KG1 (cell line): ENCODE measurements at regions not wholly inside any gene's neighbourhood (a gene's known extent, or its start where the extent isn't known, plus 50 kb on each side); places are given as distances from the start of the nearest gene placed in this dataset.

Experiments
- DNase-seq: peaks from one replicate; lab custom pipeline; 2025; lab: John Stamatoyannopoulos, UW

GRCh38 chr5:89129941-89130340 is 247.0 kb upstream of the MEF2C start:
- no peak for DNase-seq

- DNase-seq = no peak
Measured at GRCh38 chr5:89128906-89129625, 246.1 kb upstream of the MEF2C start.

GRCh38 chr5:89128092-89128491 is 245.1 kb upstream of the MEF2C start:
- DNase-seq = no peak

GRCh38 chr5:89127191-89127590 is 244.2 kb upstream of the MEF2C start:
- DNase-seq = no peak

GRCh38 chr5:89125372-89125771 is 242.4 kb upstream of the MEF2C start:
- no peak for DNase-seq

- no peak for DNase-seq
Measured at GRCh38 chr5:89123581-89123980, 240.6 kb upstream of the MEF2C start.

GRCh38 chr5:89120719-89121118 is 237.7 kb upstream of the MEF2C start:
- DNase-seq = no peak

GRCh38 chr5:89117124-89117644 is 234.2 kb upstream of the MEF2C start:
- no peak for DNase-seq

- no peak for DNase-seq
Measured at GRCh38 chr5:89110916-89111646, 228.1 kb upstream of the MEF2C start.

- no peak for DNase-seq
Measured at GRCh38 chr5:89106480-89106879, 223.5 kb upstream of the MEF2C start.

GRCh38 chr5:89105836-89106235 is 222.9 kb upstream of the MEF2C start:
- DNase-seq = no peak

- no peak for DNase-seq
Measured at GRCh38 chr5:89105171-89105695, 222.2 kb upstream of the MEF2C start.

- DNase-seq = no peak
Measured at GRCh38 chr5:89098199-89098756, 215.3 kb upstream of the MEF2C start.

- no peak for DNase-seq
Measured at GRCh38 chr5:89097103-89097502, 214.1 kb upstream of the MEF2C start.

- no peak for DNase-seq
Measured at GRCh38 chr5:89095341-89095740, 212.4 kb upstream of the MEF2C start.

GRCh38 chr5:89090037-89090436 is 207.1 kb upstream of the MEF2C start:
- no peak for DNase-seq

- no peak for DNase-seq
Measured at GRCh38 chr5:89087551-89088318, 204.8 kb upstream of the MEF2C start.

GRCh38 chr5:89087128-89087527 is 204.1 kb upstream of the MEF2C start:
- DNase-seq = no peak

- DNase-seq = no peak
Measured at GRCh38 chr5:89086390-89087086, 203.6 kb upstream of the MEF2C start.

- DNase-seq = no peak
Measured at GRCh38 chr5:89083791-89084190, 200.8 kb upstream of the MEF2C start.

- no peak for DNase-seq
Measured at GRCh38 chr5:89081360-89081759, 198.4 kb upstream of the MEF2C start.
